ENCODE measurements at regions not wholly inside any gene's neighbourhood (a gene's known extent, or its start where the extent isn't known, plus 50 kb on each side); places are given as distances from the start of the nearest gene placed in this dataset.

DNA sequence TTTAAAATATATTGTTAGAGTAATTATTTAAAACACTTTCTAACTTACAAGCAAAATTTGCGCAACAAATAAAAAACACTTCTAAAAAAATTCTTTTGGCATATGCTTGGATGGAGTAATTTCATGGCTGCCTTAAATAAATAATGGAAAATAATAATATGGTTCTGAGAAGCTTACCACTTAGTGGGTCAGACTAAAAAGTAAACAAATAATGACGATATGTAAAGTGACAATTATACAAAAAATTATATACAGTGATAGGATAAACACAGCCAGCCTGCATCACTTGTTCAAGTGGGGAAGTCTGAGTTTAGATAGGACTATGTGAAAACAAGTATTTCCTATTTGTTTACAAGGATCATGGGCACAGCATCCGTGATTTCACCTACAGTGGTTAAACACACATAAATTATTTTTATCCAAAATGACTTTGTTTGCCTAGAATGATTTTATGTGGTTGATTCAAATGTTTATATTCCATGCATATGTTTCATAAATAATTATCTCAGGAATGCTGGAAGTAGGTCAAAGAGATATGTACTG is 141.7 kb upstream of the SEMA3D start:
- Histone ChIP-seq H3K36me3 (no peaks in the 10 kb centered on the region), H3K27me3 (no peaks in the 10 kb centered on the region), H3K9me3 (no peaks in the 10 kb centered on the region), H3K4me1 (ENCODE audit: control insufficient read depth in 1 of 2, insufficient read depth in 1 of 2, low read depth in 1 of 2, low read length in 1 of 2) (no peaks in the 10 kb centered on the region), H3K27ac (no peak overlapping the region), H3K4me3 (ENCODE audit: low read depth in 1 of 2, low read length in 1 of 2) (no peak overlapping the region)
- TF ChIP-seq, protein P1, sequence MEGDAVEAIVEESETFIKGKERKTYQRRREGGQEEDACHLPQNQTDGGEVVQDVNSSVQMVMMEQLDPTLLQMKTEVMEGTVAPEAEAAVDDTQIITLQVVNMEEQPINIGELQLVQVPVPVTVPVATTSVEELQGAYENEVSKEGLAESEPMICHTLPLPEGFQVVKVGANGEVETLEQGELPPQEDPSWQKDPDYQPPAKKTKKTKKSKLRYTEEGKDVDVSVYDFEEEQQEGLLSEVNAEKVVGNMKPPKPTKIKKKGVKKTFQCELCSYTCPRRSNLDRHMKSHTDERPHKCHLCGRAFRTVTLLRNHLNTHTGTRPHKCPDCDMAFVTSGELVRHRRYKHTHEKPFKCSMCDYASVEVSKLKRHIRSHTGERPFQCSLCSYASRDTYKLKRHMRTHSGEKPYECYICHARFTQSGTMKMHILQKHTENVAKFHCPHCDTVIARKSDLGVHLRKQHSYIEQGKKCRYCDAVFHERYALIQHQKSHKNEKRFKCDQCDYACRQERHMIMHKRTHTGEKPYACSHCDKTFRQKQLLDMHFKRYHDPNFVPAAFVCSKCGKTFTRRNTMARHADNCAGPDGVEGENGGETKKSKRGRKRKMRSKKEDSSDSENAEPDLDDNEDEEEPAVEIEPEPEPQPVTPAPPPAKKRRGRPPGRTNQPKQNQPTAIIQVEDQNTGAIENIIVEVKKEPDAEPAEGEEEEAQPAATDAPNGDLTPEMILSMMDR (IDR thresholded peaks at IDR 0.05) = no peak

DNA sequence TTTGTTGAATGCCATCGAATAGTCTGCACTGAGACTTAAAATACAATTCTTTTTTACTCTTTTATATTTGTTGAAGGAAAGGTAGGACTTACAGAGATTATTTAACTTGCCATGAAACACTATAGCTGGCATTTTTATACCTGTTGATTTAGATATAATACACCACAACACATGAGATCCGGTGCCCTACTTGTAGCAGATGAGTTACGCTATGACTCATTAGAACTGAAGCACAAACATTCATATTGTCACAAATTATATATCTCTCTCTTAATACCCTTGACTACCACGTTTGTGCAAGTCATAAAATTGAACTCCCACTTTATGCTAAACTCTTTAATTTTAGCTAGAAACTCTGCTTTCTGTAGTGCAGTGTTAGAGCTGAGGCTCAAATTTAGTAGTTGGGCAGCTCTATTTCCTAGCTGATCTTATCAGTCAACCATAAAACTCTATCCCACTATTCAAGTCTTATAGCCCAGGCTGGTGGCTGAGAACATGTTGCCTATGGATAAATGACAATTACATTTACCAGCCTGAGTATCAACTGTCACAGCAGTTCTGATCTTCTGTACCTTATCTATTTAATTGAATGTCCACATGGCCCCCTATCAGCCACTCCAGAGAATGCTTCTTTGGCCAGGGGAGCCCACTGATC is 137.4 kb upstream of the SEMA3D start:
- Histone ChIP-seq H3K36me3 (no peaks in the 10 kb centered on the region), H3K27me3 (no peaks in the 10 kb centered on the region), H3K4me3 (ENCODE audit: low read depth in 1 of 2, low read length in 1 of 2) (no peak overlapping the region), H3K4me1 (ENCODE audit: control insufficient read depth in 1 of 2, insufficient read depth in 1 of 2, low read depth in 1 of 2, low read length in 1 of 2) (no peaks in the 10 kb centered on the region), H3K27ac (no peak overlapping the region), H3K9me3 (no peaks in the 10 kb centered on the region)
- TF ChIP-seq, protein P1 (IDR thresholded peaks at IDR 0.05) = no peak

DNA sequence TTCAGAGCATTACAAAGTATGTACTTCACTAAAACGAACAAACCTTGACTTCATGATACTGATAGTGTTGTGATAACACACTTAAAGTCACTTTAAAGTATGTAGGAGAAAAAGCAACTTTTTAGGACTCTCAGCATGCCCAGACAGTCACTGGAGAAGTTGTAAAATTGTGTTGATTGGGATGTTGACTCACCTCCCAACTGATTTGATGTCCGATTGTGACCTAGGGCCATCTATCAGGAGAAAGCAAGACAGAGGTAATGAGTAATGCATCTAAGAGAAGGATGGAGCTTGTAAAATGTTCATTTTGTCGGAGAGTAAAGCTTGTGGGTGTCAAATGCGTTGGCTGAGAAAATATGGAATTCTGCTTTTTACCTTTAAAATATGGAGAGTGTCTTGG is 135.4 kb upstream of the SEMA3D start:
- Histone ChIP-seq H3K4me3 (ENCODE audit: low read depth in 1 of 2, low read length in 1 of 2) (no peak overlapping the region), H3K4me1 (ENCODE audit: control insufficient read depth in 1 of 2, insufficient read depth in 1 of 2, low read depth in 1 of 2, low read length in 1 of 2) (no peaks in the 10 kb centered on the region), H3K27ac (no peak overlapping the region), H3K27me3 (no peaks in the 10 kb centered on the region), H3K36me3 (no peaks in the 10 kb centered on the region), H3K9me3 (no peaks in the 10 kb centered on the region)
- TF ChIP-seq, protein P1 (IDR thresholded peaks at IDR 0.05) = no peak

DNA sequence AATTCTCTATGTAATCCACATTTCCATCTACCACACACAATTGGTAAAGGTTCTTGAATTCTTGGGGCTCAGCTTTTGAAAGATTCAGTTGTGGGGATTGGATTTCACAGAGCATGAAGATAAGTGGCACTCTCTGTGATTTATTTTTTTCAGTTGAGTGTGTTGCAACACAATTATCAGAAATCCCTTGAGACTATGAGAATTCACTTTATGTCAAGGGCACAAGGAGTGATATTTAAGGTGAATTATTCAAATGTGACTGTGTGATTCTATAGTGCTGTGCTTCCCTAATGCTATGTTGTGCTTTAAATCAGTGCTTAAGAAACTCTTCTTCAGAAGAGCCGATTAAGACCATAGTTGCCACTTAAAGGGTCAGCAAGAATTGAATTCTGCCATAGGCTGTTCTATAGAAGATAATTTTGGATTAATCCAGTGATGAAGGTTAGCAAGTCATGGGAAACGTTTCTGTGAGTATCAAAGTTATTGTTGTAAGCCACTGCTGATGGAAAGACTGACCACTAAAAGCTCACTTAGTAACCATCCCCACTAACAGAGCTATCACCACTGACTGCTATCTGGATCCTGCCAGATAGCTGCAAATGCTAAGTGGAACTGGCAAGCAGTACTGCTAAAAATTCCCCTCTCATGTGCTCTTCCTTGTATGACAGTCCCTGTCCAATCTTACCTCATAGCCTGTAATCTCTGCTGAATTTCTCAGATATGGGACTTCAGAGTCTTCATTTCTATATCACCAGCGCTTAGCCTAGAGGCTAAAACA is 134.0 kb upstream of the SEMA3D start:
- H3K4me1 ChIP-seq (ENCODE audit: control insufficient read depth in 1 of 2, insufficient read depth in 1 of 2, low read depth in 1 of 2, low read length in 1 of 2) = no peaks in the 10 kb centered on the region
- no peak overlapping the region for H3K4me3 ChIP-seq (ENCODE audit: low read depth in 1 of 2, low read length in 1 of 2)
- H3K27ac ChIP-seq = no peak overlapping the region
- H3K9me3 ChIP-seq = no peaks in the 10 kb centered on the region
- TF ChIP-seq, protein P1 (IDR thresholded peaks at IDR 0.05) = no peak
- no peaks in the 10 kb centered on the region for H3K27me3 ChIP-seq
- H3K36me3 ChIP-seq = no peaks in the 10 kb centered on the region

DNA sequence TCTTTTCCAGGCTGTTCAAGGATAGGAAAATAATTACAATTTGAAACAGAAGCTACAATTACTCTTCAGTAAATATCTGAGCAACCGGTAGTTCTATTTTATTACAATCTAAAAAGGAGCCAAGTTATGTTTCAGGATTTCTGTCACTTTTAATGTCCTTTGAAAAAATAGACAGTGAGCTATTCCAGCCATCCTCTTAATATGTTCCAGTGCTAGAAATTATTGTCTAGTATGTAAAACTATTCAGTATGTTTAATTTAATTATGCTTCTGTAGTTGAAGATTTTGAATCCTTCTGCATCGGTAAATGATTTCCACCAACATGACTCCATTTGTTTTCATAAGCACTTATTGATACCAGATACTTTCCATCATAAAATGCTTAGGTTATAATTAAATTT is 129.6 kb upstream of the SEMA3D start:
- Histone ChIP-seq H3K27me3 (no peaks in the 10 kb centered on the region), H3K27ac (no peak overlapping the region), H3K36me3 (no peaks in the 10 kb centered on the region), H3K4me1 (ENCODE audit: control insufficient read depth in 1 of 2, insufficient read depth in 1 of 2, low read depth in 1 of 2, low read length in 1 of 2) (no peaks in the 10 kb centered on the region), H3K9me3 (no peaks in the 10 kb centered on the region), H3K4me3 (ENCODE audit: low read depth in 1 of 2, low read length in 1 of 2) (no peak overlapping the region)
- TF ChIP-seq, protein P1 (IDR thresholded peaks at IDR 0.05) = no peak

All from neutrophil (primary cell).